B cell (primary cell): ENCODE measurements at regions not wholly inside any gene's neighbourhood (a gene's known extent, or its start where the extent isn't known, plus 50 kb on each side); places are given as distances from the start of the nearest gene placed in this dataset.

Experiments
- EZH2 ChIP-seq: IDR thresholded peaks from 2 replicates; pipeline ENCODE4 v1.6.1; 2012; ENCODE audit warnings: borderline replicate concordance, low read depth, mild to moderate bottlenecking, moderate library complexity, low read length; ENCODE audit not compliant: insufficient read depth, poor library complexity, severe bottlenecking
- TF ChIP-seq, protein P1 (sequence below): fragments of 200-600 bp; IDR thresholded peaks from one replicate; pipeline ENCODE4 v1.8.0; 2022; ENCODE audit warnings: antibody characterized with exemption, mild to moderate bottlenecking

DNA sequence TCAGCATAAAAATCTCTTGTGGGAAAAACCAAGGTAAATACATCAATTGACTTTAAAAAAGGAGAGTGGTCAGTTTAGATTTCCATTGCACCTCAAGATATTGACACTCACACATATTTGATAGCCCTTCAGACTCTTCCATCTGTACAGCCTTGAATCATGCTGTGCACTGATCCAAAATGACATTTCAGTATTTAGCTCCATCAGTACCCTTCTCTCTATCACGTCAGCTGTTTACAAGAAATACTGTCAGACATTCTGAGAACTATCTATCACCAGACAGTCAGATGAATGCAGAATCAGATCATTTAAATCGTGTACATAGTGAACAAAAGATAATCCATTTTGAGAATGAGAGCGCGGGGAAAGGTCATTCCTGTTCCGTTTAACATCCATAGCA, 511.9 kb downstream of the RPL10L start:
- TF ChIP-seq, protein P1, sequence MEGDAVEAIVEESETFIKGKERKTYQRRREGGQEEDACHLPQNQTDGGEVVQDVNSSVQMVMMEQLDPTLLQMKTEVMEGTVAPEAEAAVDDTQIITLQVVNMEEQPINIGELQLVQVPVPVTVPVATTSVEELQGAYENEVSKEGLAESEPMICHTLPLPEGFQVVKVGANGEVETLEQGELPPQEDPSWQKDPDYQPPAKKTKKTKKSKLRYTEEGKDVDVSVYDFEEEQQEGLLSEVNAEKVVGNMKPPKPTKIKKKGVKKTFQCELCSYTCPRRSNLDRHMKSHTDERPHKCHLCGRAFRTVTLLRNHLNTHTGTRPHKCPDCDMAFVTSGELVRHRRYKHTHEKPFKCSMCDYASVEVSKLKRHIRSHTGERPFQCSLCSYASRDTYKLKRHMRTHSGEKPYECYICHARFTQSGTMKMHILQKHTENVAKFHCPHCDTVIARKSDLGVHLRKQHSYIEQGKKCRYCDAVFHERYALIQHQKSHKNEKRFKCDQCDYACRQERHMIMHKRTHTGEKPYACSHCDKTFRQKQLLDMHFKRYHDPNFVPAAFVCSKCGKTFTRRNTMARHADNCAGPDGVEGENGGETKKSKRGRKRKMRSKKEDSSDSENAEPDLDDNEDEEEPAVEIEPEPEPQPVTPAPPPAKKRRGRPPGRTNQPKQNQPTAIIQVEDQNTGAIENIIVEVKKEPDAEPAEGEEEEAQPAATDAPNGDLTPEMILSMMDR, result no peak
- TF ChIP-seq EZH2, result no peak
